BJ (cell line): ENCODE measurements at regions not wholly inside any gene's neighbourhood (a gene's known extent, or its start where the extent isn't known, plus 50 kb on each side); places are given as distances from the start of the nearest gene placed in this dataset.

ENCODE experiments used
- CTCF ChIA-PET: fragments of 350-600 bp; formaldehyde crosslinking; extraction: SDS; loops from one replicate; lab custom pipeline; 2021; ENCODE audit warnings: antibody characterized with exemption, inconsistent platforms; lab: Yijun Ruan, JAX
- POLR2A ChIA-PET: fragments of 300-600 bp; sonication (Branson Sonifier 250); formaldehyde crosslinking; extraction: SDS; loops from one replicate; lab custom pipeline; 2021; ENCODE audit warnings: antibody characterized with exemption; lab: Charles Lee
- DNase-seq: peaks from one replicate; pipeline ENCODE4 v3.0.0-alpha.2; 2011; ENCODE audit warnings: low read depth
- H3K27me3 ChIP-seq: 2 replicates; pipeline ENCODE4 v1.6.0; 2011; ENCODE audit warnings: low read length; ENCODE audit not compliant: control insufficient read depth, insufficient read depth
- H3K36me3 ChIP-seq: 2 replicates; pipeline ENCODE4 v1.5.1; 2011; ENCODE audit warnings: low read length; ENCODE audit not compliant: control insufficient read depth, insufficient read depth
- H3K4me3 ChIP-seq: 2 replicates; pipeline ENCODE4 v1.5.1; 2011; ENCODE audit warnings: low read depth, mild to moderate bottlenecking, control low read depth, low read length
- TF ChIP-seq, protein P1 (sequence below): IDR thresholded peaks from 2 replicates; pipeline ENCODE4 v1.5.1; 2011; ENCODE audit warnings: low read depth, mild to moderate bottlenecking, control low read depth, inconsistent platforms, low read length, moderate library complexity; ENCODE audit not compliant: insufficient read depth

- TF ChIP-seq, protein P1, sequence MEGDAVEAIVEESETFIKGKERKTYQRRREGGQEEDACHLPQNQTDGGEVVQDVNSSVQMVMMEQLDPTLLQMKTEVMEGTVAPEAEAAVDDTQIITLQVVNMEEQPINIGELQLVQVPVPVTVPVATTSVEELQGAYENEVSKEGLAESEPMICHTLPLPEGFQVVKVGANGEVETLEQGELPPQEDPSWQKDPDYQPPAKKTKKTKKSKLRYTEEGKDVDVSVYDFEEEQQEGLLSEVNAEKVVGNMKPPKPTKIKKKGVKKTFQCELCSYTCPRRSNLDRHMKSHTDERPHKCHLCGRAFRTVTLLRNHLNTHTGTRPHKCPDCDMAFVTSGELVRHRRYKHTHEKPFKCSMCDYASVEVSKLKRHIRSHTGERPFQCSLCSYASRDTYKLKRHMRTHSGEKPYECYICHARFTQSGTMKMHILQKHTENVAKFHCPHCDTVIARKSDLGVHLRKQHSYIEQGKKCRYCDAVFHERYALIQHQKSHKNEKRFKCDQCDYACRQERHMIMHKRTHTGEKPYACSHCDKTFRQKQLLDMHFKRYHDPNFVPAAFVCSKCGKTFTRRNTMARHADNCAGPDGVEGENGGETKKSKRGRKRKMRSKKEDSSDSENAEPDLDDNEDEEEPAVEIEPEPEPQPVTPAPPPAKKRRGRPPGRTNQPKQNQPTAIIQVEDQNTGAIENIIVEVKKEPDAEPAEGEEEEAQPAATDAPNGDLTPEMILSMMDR: no peak
- Histone ChIP-seq H3K27me3 (no peaks in the 10 kb centered on the region), H3K36me3 (no peaks in the 10 kb centered on the region), H3K4me3 (no peak overlapping the region)
- ChIA-PET CTCF (no interaction called here), POLR2A (no interaction called here)
- no peak for DNase-seq
Measured at GRCh38 chr6:150667359-150667758, 67.7 kb downstream of the PLEKHG1 start.

DNA sequence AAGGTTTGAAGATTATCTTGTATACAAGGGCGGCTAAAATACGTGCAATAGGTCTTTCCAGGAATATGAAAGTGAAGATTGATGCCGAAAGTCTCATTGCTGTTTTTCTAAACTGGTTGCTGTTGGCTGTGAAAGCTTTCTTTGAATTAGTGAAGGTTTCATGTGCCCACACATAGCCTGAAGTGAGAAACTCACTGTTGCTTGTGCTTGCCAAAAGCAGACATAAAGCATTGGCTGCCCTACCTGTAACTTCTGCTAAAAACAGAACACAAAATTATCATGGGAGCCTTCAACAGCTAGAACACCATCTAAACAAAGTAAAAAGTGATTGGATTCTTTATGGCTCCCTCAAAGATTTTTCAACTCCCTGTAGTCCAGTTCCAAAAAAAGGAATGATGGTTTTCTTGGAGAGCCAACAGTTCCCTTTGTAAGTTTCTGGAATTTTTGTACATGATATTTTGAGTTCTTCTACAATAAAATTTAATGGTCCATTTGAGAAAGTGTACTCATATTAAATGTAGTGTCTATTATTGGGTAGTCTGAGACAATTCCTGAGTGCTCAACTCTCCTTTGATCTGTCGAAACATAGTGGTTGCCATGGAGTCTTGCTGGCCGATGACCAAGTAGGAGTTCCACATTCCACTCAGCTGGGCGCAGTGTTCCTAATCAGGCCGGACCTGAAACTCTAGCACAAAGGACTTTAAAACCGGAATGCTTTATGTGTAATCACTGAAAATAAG, 68.5 kb downstream of the PLEKHG1 start:
- POLR2A ChIA-PET: no interaction called here
- Histone ChIP-seq H3K36me3 (no peaks in the 10 kb centered on the region), H3K27me3 (no peaks in the 10 kb centered on the region), H3K4me3 (no peak overlapping the region)
- peak; percentile 48 for DNase-seq
- CTCF ChIA-PET: interaction anchor here (1.0 to 1.1 kb wide), 2 partner anchors 9 to 18 kb away, joined by 3 read pairs; no protein-coding TSS in a partner anchor
- TF ChIP-seq, protein P1: peak; percentile 42; the same call in 1 of the 2 replicates

GRCh38 chr6:150668900-150669302, 69.2 kb downstream of the PLEKHG1 start:
- Histone ChIP-seq H3K4me3 (no peak overlapping the region), H3K27me3 (no peaks in the 10 kb centered on the region), H3K36me3 (no peaks in the 10 kb centered on the region)
- ChIA-PET CTCF (interaction anchor here (0.7 to 1.0 kb wide), 2 partner anchors 8 to 701 kb away, joined by 3 read pairs; no protein-coding TSS in a partner anchor), POLR2A (no interaction called here)
- DNase-seq: no peak
- TF ChIP-seq, protein P1: no peak

DNA sequence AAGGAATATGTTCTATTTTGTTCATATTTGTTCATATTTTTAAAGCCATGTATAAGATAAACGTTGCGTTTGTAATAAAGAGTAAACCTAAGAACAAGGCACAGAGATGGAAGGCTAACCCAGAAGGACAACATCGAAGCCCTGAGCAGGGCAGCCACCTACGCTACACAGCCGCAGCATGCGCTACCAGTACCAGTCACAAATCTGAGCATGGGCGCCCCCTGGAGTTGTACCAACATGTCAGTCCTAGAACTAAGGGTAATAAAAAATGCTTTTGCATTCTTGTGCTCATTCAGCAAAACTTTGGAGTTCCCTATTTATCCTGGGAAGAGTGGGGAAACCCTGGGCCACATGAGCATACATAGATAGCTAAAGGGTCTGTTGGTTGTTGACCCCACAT, 70.6 kb downstream of the PLEKHG1 start:
- DNase-seq: no peak
- Histone ChIP-seq H3K27me3 (no peaks in the 10 kb centered on the region), H3K36me3 (no peaks in the 10 kb centered on the region), H3K4me3 (no peak overlapping the region)
- ChIA-PET CTCF (no interaction called here), POLR2A (no interaction called here)
- TF ChIP-seq, protein P1: no peak

DNA sequence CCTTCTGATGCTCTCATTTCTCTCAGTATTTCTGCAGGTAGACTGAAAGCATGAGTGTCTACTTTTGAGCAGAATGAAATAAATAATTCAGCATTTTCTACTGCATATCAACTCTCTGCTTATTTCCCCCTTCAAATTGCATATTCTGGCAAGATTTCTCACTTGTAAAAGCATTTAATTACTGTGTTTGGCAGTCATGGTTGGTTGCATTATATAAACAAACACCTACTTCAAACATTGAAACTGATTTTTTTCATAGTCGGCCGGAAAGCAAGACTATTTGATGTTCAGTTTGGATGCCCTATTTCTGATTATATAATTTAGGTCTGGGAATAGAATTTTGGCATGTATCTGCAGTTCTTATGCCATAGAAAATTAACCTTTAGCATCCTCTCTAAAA, 73.1 kb downstream of the PLEKHG1 start:
- H3K4me3 ChIP-seq: no peak overlapping the region
- H3K27me3 ChIP-seq: no peaks in the 10 kb centered on the region
- H3K36me3 ChIP-seq: no peaks in the 10 kb centered on the region
- TF ChIP-seq, protein P1: no peak
- no peak for DNase-seq
- POLR2A ChIA-PET: no interaction called here
- CTCF ChIA-PET: interaction anchor here (1.7 kb wide), 1 partner anchor 255 kb away, joined by 4 read pairs; no protein-coding TSS in a partner anchor
